ENCODE measurements at regions not wholly inside any gene's neighbourhood (a gene's known extent, or its start where the extent isn't known, plus 50 kb on each side); places are given as distances from the start of the nearest gene placed in this dataset.

DNA sequence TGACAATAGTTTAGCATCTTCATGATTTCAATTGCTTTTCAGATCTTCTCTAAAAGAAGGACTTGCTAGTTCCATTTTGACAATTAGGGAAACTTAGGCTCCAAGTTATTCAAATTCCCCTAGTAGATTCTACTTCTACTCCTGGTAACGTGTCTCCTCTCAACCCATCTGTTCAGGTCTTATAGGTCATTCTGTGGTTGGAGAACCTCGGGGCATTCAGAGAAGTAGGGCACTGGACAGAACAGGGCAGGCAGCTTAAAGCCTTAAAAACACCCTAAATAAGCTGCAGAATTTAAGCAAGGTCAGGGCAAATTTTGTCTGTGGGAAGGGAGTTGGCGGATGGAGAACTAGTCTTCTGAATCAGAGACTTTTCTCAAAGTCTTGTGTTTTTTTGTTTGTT is 132.4 kb downstream of the TMEM174 start:
- no peak overlapping the region for H3K4me3 ChIP-seq
- no peak overlapping the region for H3K27ac ChIP-seq (ENCODE audit: low read depth)
- Mint-ChIP-seq H3K27ac (no peak overlapping the region), H3K9me3 (no peaks in the 10 kb centered on the region; the same call in 2 of the 3 replicates), H3K4me3 (no peak overlapping the region; the same call in 2 of the 3 replicates), H3K4me1 (peaks cover 29% of the 10 kb centered on the region), H3K27me3 (ENCODE audit: insufficient read depth, low read depth, poor library complexity) (peaks cover 77% of the 10 kb centered on the region), H3K36me3 (ENCODE audit: low read depth) (no peaks in the 10 kb centered on the region)
- no peaks in the 10 kb centered on the region for H3K79me2 ChIP-seq (replicated peaks; ENCODE audit: insufficient read depth)
- no peaks in the 10 kb centered on the region for H3K36me3 ChIP-seq (ENCODE audit: insufficient read depth)
- TF ChIP-seq CREB1 (CRISPR knock-in tag; IDR thresholded peaks at IDR 0.05; ENCODE audit: low read depth) (no peak), NANOG (IDR thresholded peaks at IDR 0.05; ENCODE audit: borderline replicate concordance) (no peak), JUNB (IDR thresholded peaks at IDR 0.05; ENCODE audit: unreplicated experiment) (no peak), EZH2phosphoT487 (IDR thresholded peaks at IDR 0.05; ENCODE audit: unreplicated experiment) (no peak), ZNF331 (CRISPR knock-in tag; IDR thresholded peaks at IDR 0.05; ENCODE audit: low read depth) (no peak), POLR2AphosphoS5 (IDR thresholded peaks at IDR 0.05; ENCODE audit: low read depth) (no peak)
- H4K20me1 ChIP-seq (replicated peaks; ENCODE audit: insufficient read depth), result peaks cover 11% of the 10 kb centered on the region
- H3K4me2 ChIP-seq, result no peak overlapping the region
- H2AFZ ChIP-seq, result no peak overlapping the region
- no peak for DNase-seq (ENCODE audit: low spot score)
- no peak for ATAC-seq
- peaks cover 10% of the 10 kb centered on the region; the same call in 1 of the 2 replicates for H3F3A ChIP-seq (replicated peaks; ENCODE audit: low read depth)
- H3K4me1 ChIP-seq (ENCODE audit: insufficient read depth), result peaks cover 42% of the 10 kb centered on the region
- 0 out of 2 replicates have a peak, but pooled peaks cover 5% of the 10 kb centered on the region for H3K9me2 ChIP-seq (ENCODE audit: insufficient read depth)
- H3K27me3 ChIP-seq (ENCODE audit: insufficient read depth), result peaks cover 100% of the 10 kb centered on the region

DNA sequence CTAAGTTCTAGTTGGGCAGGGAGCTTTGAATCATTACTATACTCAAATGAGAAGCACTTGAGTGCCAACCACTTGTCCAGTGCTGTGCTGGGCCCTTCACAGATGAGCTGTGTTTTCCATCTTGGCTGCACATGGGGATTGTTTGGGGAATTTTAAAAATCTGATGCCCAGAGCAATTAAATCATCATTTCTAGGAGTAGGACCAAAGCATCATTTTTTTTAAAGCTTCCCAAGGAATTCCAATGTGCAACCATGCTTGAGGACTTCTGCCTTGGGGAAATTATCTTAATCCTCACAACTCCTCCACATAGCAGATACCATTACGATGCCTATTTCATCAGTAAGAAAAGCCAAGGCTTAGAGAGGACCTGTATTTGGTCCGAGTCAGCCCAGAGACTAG is 131.4 kb downstream of the TMEM174 start:
- peaks cover 36% of the 10 kb centered on the region for H3K4me1 Mint-ChIP-seq
- 0 out of 2 replicates have a peak, but pooled peaks cover 5% of the 10 kb centered on the region for H3K9me2 ChIP-seq (ENCODE audit: insufficient read depth)
- H3K27me3 ChIP-seq (ENCODE audit: insufficient read depth), result peaks cover 100% of the 10 kb centered on the region
- peaks cover 17% of the 10 kb centered on the region for H3F3A ChIP-seq (replicated peaks; ENCODE audit: low read depth)
- no peak for ATAC-seq
- H3K27me3 Mint-ChIP-seq (ENCODE audit: insufficient read depth, low read depth, poor library complexity), result peaks cover 78% of the 10 kb centered on the region
- H3K79me2 ChIP-seq (replicated peaks; ENCODE audit: insufficient read depth), result no peaks in the 10 kb centered on the region
- peaks cover under 1% of the 10 kb centered on the region; the same call in 1 of the 3 replicates for H3K9me3 Mint-ChIP-seq
- no peaks in the 10 kb centered on the region for H3K36me3 ChIP-seq (ENCODE audit: insufficient read depth)
- H3K4me3 Mint-ChIP-seq, result no peak overlapping the region; the same call in 2 of the 3 replicates
- no peak overlapping the region for H3K4me2 ChIP-seq
- H2AFZ ChIP-seq, result no peak overlapping the region
- H3K4me3 ChIP-seq, result no peak overlapping the region
- peaks cover 11% of the 10 kb centered on the region for H4K20me1 ChIP-seq (replicated peaks; ENCODE audit: insufficient read depth)
- DNase-seq (ENCODE audit: low spot score), result no peak
- H3K4me1 ChIP-seq (ENCODE audit: insufficient read depth), result peaks cover 45% of the 10 kb centered on the region
- no peak overlapping the region for H3K27ac Mint-ChIP-seq
- H3K36me3 Mint-ChIP-seq (ENCODE audit: low read depth), result no peaks in the 10 kb centered on the region
- TF ChIP-seq CREB1 (CRISPR knock-in tag; IDR thresholded peaks at IDR 0.05; ENCODE audit: low read depth), result no peak
- TF ChIP-seq NANOG (IDR thresholded peaks at IDR 0.05; ENCODE audit: borderline replicate concordance), result no peak
- TF ChIP-seq, protein P1, sequence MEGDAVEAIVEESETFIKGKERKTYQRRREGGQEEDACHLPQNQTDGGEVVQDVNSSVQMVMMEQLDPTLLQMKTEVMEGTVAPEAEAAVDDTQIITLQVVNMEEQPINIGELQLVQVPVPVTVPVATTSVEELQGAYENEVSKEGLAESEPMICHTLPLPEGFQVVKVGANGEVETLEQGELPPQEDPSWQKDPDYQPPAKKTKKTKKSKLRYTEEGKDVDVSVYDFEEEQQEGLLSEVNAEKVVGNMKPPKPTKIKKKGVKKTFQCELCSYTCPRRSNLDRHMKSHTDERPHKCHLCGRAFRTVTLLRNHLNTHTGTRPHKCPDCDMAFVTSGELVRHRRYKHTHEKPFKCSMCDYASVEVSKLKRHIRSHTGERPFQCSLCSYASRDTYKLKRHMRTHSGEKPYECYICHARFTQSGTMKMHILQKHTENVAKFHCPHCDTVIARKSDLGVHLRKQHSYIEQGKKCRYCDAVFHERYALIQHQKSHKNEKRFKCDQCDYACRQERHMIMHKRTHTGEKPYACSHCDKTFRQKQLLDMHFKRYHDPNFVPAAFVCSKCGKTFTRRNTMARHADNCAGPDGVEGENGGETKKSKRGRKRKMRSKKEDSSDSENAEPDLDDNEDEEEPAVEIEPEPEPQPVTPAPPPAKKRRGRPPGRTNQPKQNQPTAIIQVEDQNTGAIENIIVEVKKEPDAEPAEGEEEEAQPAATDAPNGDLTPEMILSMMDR (conservative IDR thresholded peaks at IDR 0.05; ENCODE audit: low read depth in 2 of 2), result no peak
- no peak for TF ChIP-seq EZH2phosphoT487 (IDR thresholded peaks at IDR 0.05; ENCODE audit: unreplicated experiment)
- no peak for TF ChIP-seq JUNB (IDR thresholded peaks at IDR 0.05; ENCODE audit: unreplicated experiment)
- TF ChIP-seq STAT1 (IDR thresholded peaks at IDR 0.05; ENCODE audit: unreplicated experiment), result no peak
- no peak overlapping the region for H3K27ac ChIP-seq (ENCODE audit: low read depth)
